Spleen (tissue), 11 donors: ENCODE measurements at regions not wholly inside any gene's neighbourhood (a gene's known extent, or its start where the extent isn't known, plus 50 kb on each side); places are given as distances from the start of the nearest gene placed in this dataset.
A peak's percentile ranks its signal among the peaks of the same experiment; 100 is the strongest.

Source experiments
- DNase-seq: peaks from one replicate; pipeline ENCODE4 v3.0.0-alpha.2; 2020
- H3K27ac ChIP-seq, 8 donors: fragments of 200-600 bp; sonication (generic) in 7 of 8; 1 replicate in 4 of 8; 2 replicates in 4 of 8; pipeline versions ENCODE4 v1.5.0 to v1.8.0; 2016 to 2021; ENCODE audit warnings: inconsistent platforms in 4 of 8, mild to moderate bottlenecking in 4 of 8, moderate library complexity in 1 of 8
- H3K27me3 ChIP-seq, 7 donors: fragments of 200-600 bp; sonication (generic) in 6 of 7; replicated peaks in 1 of 7; 1 replicate in 4 of 7; 2 replicates in 3 of 7; pipeline versions ENCODE4 v1.5.0 to v1.8.0; 2016 to 2021; ENCODE audit warnings: inconsistent platforms in 3 of 7, mild to moderate bottlenecking in 1 of 7
- H3K36me3 ChIP-seq, 6 donors: fragments of 200-600 bp; sonication (generic) in 5 of 6; 1 replicate in 4 of 6; 2 replicates in 2 of 6; pipeline versions ENCODE4 v1.5.0 to v1.8.0; 2016 to 2021; ENCODE audit warnings: inconsistent platforms in 2 of 6
- H3K4me1 ChIP-seq, 6 donors: fragments of 200-600 bp; sonication (generic) in 5 of 6; 1 replicate in 3 of 6; 2 replicates in 3 of 6; pipeline versions ENCODE4 v1.5.0 to v1.8.0; 2016 to 2021; ENCODE audit warnings: inconsistent platforms in 3 of 6
- H3K4me3 ChIP-seq, 8 donors: fragments of 200-600 bp; sonication (generic) in 7 of 8; 1 replicate in 4 of 8; 2 replicates in 4 of 8; pipeline versions ENCODE4 v1.5.0 to v1.8.0; 2016 to 2021; ENCODE audit warnings: inconsistent platforms in 4 of 8, mild to moderate bottlenecking in 4 of 8, moderate library complexity in 2 of 8
- H3K9me3 ChIP-seq, 8 donors: fragments of 200-600 bp; sonication (generic) in 7 of 8; 1 replicate in 4 of 8; 2 replicates in 4 of 8; pipeline versions ENCODE4 v1.5.0 to v1.8.0; 2016 to 2021; ENCODE audit warnings: inconsistent platforms in 4 of 8
- CTCF ChIP-seq, 11 experiments: fragments of 200-600 bp in 7 of 11; fragments of 450-650 bp in 4 of 11; sonication (generic) in 4 of 11; IDR thresholded peaks in 8 of 11; conservative IDR thresholded peaks in 3 of 11; 1 replicate in 7 of 11; 2 replicates in 4 of 11; pipeline versions ENCODE4 v1.4.0 to v1.8.0; 2016 to 2021; ENCODE audit warnings: antibody characterized with exemption in 11 of 11, inconsistent platforms in 4 of 11, mild to moderate bottlenecking in 1 of 11
- POLR2A ChIP-seq, 3 donors: fragments of 450-650 bp; IDR thresholded peaks; one replicate each; pipeline ENCODE4 v1.5.1; 2017; ENCODE audit warnings: antibody characterized with exemption in 3 of 3, mild to moderate bottlenecking in 1 of 3
- POLR2AphosphoS5 ChIP-seq, 3 donors: sonication (generic); formaldehyde crosslinking; IDR thresholded peaks; one replicate each; pipeline ENCODE4 v1.5.1; 2017; ENCODE audit warnings: antibody characterized with exemption in 3 of 3
- WGBS, 5 donors: extraction: QIAGEN DNeasy Blood & Tissue Kit in 3 of 5; methylation state at CpG; one replicate each; pipeline versions ENCODE4 v1.1.5 to v1.1.7; 2013 to 2018; 5-methylcytosine and 5-hydroxymethylcytosine counted together
- intact Hi-C: fragments of 100-400 bp; cut with DNase I; formaldehyde crosslinking; loops from one replicate; pipeline ENCODE4 v1.15.0; 2023; ENCODE audit warnings: low total_unique reads
- donor health status: healthy with polysubstance abuse.
- donor health status: DM: no; HTN: no; CAD: no; lungs with moderate emphysema.
- donor health status: DM: no; HTN: no; CAD: no.
- donor health status: Bipolar disorder and iron deficiency.
- donor health status: healthy.
- donor health status: DM: no; HTN: no; CAD: no.
- donor health status: DM: yes; HTN: yes; CAD: no.

GRCh38 chr9:81289622-81290021, 399.7 kb downstream of the TLE1 start:
- H3K27ac ChIP-seq: no peak overlapping the region
- no peaks in the 10 kb centered on the region for H3K4me1 ChIP-seq
- no peak overlapping the region for H3K4me3 ChIP-seq
- TF ChIP-seq POLR2AphosphoS5 (IDR thresholded peaks at IDR 0.05): no peak
- TF ChIP-seq CTCF (IDR thresholded peaks at IDR 0.05 in 8 of 11, conservative IDR thresholded peaks at IDR 0.05 in 3 of 11): no peak
- no peak for TF ChIP-seq POLR2A (IDR thresholded peaks at IDR 0.05)
- intact Hi-C loops: no loop called here
- DNase-seq: no peak
- WGBS, 5 donors: 86 to 94% (median 88%) methylated on average over 1 of the region's 1 CpG
- peaks cover 0 to 11% (median 0%) of the 10 kb centered on the region in 7 donors for H3K27me3 ChIP-seq
- no peaks in the 10 kb centered on the region for H3K36me3 ChIP-seq
- H3K9me3 ChIP-seq: peaks cover 0 to 10% (median 0%) of the 10 kb centered on the region in 8 donors

GRCh38 chr9:81268048-81268447, 421.3 kb downstream of the TLE1 start:
- Histone ChIP-seq H3K36me3 (no peaks in the 10 kb centered on the region), H3K4me3 (no peak overlapping the region), H3K4me1 (no peaks in the 10 kb centered on the region), H3K27me3 (no peaks in the 10 kb centered on the region), H3K27ac (no peak overlapping the region), H3K9me3 (peaks cover 0 to 35% (median 2%) of the 10 kb centered on the region in 8 donors)
- no peak for DNase-seq
- TF ChIP-seq POLR2AphosphoS5 (IDR thresholded peaks at IDR 0.05) (no peak), POLR2A (IDR thresholded peaks at IDR 0.05) (no peak)
- 66 to 84% (median 80%) methylated on average over 1 of the region's 1 CpG for WGBS, 5 donors
- intact Hi-C loops: no loop called here

GRCh38 chr9:81266674-81267073, 422.7 kb downstream of the TLE1 start:
- Histone ChIP-seq H3K27ac (no peak overlapping the region), H3K27me3 (no peaks in the 10 kb centered on the region), H3K36me3 (no peaks in the 10 kb centered on the region), H3K4me3 (no peak overlapping the region), H3K9me3 (peaks cover 0 to 26% (median 9%) of the 10 kb centered on the region in 8 donors), H3K4me1 (no peaks in the 10 kb centered on the region)
- intact Hi-C loops: no loop called here
- no peak for TF ChIP-seq POLR2AphosphoS5 (IDR thresholded peaks at IDR 0.05)
- no peak for DNase-seq

GRCh38 chr9:81266086-81266485, 423.3 kb downstream of the TLE1 start:
- 86 to 95% (median 94%) methylated on average over 2 of the region's 2 CpGs for WGBS, 5 donors
- no peak for TF ChIP-seq POLR2AphosphoS5 (IDR thresholded peaks at IDR 0.05)
- no peak for TF ChIP-seq POLR2A (IDR thresholded peaks at IDR 0.05)
- TF ChIP-seq CTCF (IDR thresholded peaks at IDR 0.05 in 8 of 11, conservative IDR thresholded peaks at IDR 0.05 in 3 of 11): no peak
- Histone ChIP-seq H3K9me3 (peaks cover 0 to 26% (median 12%) of the 10 kb centered on the region in 8 donors), H3K27me3 (no peaks in the 10 kb centered on the region), H3K4me1 (no peaks in the 10 kb centered on the region), H3K4me3 (no peak overlapping the region), H3K36me3 (no peaks in the 10 kb centered on the region), H3K27ac (no peak overlapping the region)
- intact Hi-C loops: no loop called here
- DNase-seq: no peak

GRCh38 chr9:81264516-81264915, 424.8 kb downstream of the TLE1 start:
- H3K4me1 ChIP-seq: no peaks in the 10 kb centered on the region
- H3K27ac ChIP-seq: peak overlapping the region in 1 of 8 donors; percentile 8
- no peak for TF ChIP-seq POLR2A (IDR thresholded peaks at IDR 0.05)
- TF ChIP-seq POLR2AphosphoS5 (IDR thresholded peaks at IDR 0.05): peak in 1 of 3 donors; percentile 46
- WGBS, 5 donors: 60 to 65% (median 63%) methylated on average over 5 of the region's 5 CpGs
- H3K4me3 ChIP-seq: no peak overlapping the region
- no peaks in the 10 kb centered on the region for H3K27me3 ChIP-seq
- peaks cover 0 to 21% (median 8%) of the 10 kb centered on the region in 8 donors for H3K9me3 ChIP-seq
- intact Hi-C loops: no loop called here
- no peaks in the 10 kb centered on the region for H3K36me3 ChIP-seq
- no peak for DNase-seq

GRCh38 chr9:81259896-81260295, 429.5 kb downstream of the TLE1 start:
- Histone ChIP-seq H3K27me3 (no peaks in the 10 kb centered on the region), H3K9me3 (peaks cover 0 to 21% (median 6%) of the 10 kb centered on the region in 8 donors), H3K4me1 (no peaks in the 10 kb centered on the region), H3K36me3 (no peaks in the 10 kb centered on the region), H3K27ac (no peak overlapping the region), H3K4me3 (no peak overlapping the region)
- no peak for DNase-seq
- intact Hi-C loops: no loop called here
- WGBS, 5 donors: 80 to 86% (median 84%) methylated on average over 2 of the region's 2 CpGs
- TF ChIP-seq POLR2A (IDR thresholded peaks at IDR 0.05) (no peak), CTCF (IDR thresholded peaks at IDR 0.05 in 8 of 11, conservative IDR thresholded peaks at IDR 0.05 in 3 of 11) (no peak), POLR2AphosphoS5 (IDR thresholded peaks at IDR 0.05) (no peak)
